GM21381 (cell line): ENCODE measurements at regions not wholly inside any gene's neighbourhood (a gene's known extent, or its start where the extent isn't known, plus 50 kb on each side); places are given as distances from the start of the nearest gene placed in this dataset.

Source experiments
- ATAC-seq: cut with Tn5 transposase; IDR thresholded peaks from one replicate; pipeline ENCODE4 v1.9.1; 2021; ENCODE audit warnings: mild to moderate bottlenecking, moderate library complexity; ENCODE audit not compliant: unreplicated experiment

GRCh38 chr13:104270731-104271130 is 1204.5 kb upstream of the SLC10A2 start:
- ATAC-seq: no peak

GRCh38 chr13:104267206-104267811 is 1201.1 kb upstream of the SLC10A2 start:
- ATAC-seq: no peak

- no peak for ATAC-seq
Measured at GRCh38 chr13:104256701-104257100, 1190.5 kb upstream of the SLC10A2 start.

- no peak for ATAC-seq
Measured at GRCh38 chr13:104253063-104253680, 1187.0 kb upstream of the SLC10A2 start.

DNA sequence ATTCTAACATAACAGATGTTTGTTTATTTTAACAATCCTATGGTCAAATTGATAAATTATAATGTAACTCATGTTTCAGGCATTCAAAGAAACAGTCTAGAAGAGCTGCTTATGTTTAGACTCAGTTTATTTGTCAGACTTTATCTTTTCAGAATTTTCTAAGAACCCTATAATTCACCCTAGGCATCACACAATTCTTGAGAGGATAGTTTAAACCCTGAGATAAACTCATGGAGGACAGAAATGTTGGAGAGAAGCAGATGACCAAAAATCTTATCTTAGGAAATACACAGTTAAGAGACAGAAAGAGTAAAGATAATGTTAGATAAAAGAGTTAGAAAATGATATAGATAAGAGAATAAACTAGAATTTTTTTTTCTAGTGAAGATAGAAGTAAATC is 1185.7 kb upstream of the SLC10A2 start:
- ATAC-seq: no peak

- ATAC-seq: no peak
Measured at GRCh38 chr13:104246955-104247354, 1180.7 kb upstream of the SLC10A2 start.

DNA sequence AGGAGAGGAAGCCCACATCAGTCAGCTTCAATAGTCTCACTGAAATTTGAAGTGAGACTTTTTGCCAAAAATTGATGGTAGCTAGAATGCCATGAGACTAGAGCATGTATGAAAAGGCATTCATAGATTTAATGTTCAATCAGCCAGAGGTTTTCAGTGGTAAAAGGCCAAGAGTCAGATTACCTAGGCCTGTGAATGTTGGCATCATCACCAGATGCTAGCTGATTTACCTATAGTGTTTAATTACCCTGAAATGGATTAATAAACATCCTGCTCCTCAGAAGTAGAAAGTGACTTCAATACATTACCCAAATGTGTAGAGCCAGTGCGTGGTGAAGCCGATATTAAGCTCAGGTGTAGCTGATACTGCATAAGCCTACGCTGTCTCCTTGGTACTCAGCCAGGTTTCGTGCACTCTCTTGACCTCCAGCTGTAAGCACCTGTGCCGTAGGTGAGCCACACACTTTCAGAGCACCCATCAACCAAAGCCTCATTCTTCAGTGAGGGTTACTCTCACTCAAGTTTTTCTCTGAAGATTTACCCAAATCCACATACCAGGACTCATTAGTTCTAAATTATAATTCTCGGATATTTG is 1140.3 kb upstream of the SLC10A2 start:
- ATAC-seq: no peak

DNA sequence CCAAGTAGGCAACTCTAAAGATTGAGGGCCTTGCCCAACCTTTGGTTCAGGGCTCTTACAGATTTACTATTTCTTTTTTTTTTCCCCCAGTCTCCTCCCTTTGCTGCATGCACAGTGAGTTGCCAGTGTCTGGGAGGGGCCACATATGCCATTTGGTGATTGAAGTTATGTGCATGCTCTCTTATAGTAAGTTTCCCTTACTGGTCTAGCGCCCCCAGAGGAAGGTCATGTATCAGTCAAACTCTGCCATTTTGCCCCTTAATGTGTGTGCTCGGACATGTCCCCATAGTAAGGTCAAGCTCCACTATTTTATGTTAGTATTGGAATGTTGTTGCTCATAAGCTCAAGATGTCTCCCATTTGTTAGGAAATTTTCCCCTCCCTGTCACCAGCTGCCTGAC is 1138.0 kb upstream of the SLC10A2 start:
- ATAC-seq: no peak

DNA sequence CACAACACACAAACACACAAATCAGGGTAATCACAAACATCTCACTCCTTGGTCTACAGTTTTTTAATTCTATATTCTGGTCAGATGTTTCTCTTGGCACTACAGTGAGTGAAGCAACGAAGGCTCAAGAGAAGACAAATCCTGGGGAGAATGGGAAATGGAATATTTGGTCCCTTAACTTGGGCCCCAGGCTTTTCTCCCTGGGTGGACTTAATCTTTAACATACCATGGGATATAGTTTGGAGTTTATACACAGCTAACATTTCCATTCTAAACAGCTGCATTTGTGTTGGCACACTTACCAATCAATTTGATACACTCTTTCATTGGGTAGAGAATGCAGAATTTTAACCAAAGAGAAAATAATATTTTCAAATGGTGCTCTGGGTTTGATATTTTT is 1132.6 kb upstream of the SLC10A2 start:
- no peak for ATAC-seq

GRCh38 chr13:104196611-104197010 is 1130.4 kb upstream of the SLC10A2 start:
- no peak for ATAC-seq

DNA sequence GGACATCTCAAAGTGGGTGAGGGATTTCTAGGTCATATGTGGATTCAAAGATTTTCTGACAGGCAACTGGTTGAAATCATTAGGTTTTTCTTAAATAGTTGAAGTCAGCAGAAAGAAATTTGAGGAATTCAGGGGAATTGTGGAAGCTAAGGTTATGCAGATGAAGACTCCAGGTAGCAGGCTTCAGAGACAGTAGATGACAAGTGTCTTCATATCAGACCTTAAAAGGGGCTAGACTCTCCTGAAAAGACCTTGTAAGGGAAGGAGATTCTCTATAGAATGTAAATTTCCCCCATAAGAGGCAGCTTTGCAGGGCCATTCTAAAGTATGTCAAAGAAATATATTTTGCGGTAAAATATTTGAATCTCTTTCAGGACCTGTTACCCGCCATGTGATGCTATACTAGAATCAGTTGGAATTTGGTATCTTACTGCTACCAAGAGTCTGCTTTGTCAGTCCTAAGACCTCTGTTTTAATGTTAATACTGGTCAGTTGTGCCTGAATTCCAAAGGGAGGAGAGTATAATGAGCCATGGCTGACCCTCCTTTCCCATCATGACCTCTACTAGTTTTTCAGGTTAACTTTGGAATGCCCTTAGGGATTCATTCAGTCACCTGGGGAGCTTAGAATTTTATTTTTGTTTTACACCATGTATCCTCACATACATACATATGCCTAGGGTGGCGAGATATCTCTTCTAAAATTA is 1115.5 kb upstream of the SLC10A2 start:
- no peak for ATAC-seq

DNA sequence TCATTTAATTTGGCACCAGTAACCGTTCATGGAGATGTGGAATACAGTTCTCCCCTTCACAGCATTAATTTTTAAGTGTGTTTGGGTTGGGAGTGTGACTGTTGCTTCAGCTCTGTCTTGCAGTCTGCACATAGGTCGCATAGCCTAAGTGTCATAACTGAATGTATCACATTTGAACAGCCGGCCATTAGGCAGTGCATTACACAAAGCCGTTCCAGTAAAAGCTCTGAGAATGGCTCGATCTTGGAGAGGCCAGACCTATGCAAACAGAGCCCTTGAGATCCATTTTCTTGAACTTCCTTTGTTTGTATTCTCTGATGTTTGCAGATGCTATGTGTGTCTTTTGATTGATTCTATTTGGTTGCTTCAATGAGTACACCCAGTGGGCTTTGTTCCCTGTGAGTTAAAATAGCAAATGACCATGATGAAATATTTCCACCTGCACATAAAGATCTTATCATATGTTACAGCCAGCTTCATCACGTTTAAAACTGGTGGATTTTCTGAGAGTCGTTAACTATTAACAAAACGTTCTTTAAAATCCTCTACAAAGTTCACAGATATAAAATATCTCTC is 1104.9 kb upstream of the SLC10A2 start:
- ATAC-seq: no peak

- no peak for ATAC-seq
Measured at GRCh38 chr13:104163866-104164630, 1097.8 kb upstream of the SLC10A2 start.

GRCh38 chr13:104160536-104160935 is 1094.3 kb upstream of the SLC10A2 start:
- no peak for ATAC-seq

DNA sequence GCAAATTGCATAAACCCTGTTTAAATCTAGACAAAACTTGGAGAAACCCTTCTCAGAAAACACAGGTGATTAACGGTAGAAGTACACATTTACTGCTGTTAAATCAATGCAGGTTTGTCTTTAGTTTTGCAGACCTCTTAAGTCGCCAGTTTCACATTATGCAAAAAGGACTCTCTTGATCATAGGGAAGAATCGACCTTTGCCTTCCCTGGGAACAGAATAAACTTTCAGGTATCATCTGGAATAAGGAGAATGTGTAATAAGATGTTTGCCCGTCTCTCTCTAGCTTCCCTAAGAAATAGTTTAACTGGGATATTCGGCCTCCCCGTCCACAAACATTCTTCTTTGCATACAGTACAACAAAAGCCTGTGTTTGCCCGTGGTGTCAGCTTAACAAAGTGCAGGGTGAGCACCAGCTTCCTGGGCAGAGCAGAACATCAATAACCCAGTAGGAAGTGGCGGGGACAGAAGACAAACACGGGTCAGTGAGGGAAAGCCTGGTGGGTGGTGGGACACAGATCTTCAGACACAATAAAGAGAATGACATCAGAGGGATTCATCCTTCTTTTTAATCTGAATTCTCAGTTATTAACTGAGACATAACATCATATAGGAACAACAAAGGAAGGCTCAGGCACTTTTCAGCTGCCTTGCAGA is 1077.7 kb upstream of the SLC10A2 start:
- ATAC-seq: no peak

DNA sequence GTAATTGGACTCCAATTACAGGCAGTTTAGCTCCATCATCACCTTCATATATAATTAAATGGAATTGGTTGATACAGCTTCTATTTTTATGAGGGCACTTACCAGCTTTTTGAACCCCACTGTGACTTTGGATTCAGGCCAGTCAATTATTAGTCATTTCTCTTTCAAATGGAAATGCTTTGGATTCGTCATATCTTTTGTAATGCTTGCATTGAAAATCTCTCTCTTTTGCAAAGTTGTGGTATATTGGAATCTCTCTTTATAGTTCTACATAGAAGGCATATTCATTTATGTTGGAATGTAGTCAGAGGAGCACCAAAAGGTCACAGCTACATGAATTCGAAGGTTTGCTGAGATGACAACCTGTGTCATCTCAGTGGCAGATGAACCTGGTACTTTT is 1074.3 kb upstream of the SLC10A2 start:
- ATAC-seq: no peak

- no peak for ATAC-seq
Measured at GRCh38 chr13:104137416-104137815, 1071.2 kb upstream of the SLC10A2 start.

DNA sequence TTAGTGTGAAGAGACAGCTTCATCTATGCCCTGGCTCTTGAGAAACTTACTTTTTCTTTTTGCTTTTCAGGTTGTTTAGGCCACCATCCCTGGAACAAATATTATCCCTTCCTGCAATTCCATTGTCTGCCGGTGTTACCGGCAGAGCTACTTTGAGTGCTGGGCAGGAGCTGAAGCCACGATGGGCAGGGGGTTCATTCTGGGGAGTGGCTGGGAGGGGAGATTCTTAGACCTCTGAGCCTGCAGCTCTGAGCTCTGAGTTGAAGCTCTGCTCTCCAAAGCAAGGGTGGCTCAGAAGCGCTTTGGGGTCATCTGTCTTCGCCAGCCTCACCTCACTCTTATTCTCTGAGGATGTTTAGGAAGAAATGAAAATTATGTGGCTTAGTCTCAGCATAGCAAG is 1066.6 kb upstream of the SLC10A2 start:
- ATAC-seq: no peak

GRCh38 chr13:104114101-104114500 is 1047.9 kb upstream of the SLC10A2 start:
- ATAC-seq: no peak

DNA sequence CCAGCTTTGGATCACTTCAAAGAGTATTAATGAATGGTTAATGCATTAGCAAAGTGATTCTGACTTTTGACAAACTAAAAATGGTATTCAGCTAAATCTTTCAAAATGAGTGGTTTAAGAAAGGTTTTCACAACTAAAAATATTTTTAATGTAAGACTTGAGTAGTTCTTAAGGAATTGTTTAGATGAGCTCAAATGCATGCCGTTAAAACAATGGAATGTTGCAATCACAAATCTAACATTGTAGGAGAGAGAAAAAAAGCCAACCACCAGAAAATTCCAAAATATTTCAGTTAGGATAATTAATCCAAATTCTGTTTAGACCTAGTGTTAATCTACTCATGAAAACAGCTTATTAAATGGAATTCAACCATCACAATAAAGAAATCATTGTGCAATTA is 1044.8 kb upstream of the SLC10A2 start:
- no peak for ATAC-seq
